NCI-H187 treated with DMSO at 0.1 percent for 48 hours (cell line): ENCODE measurements at regions not wholly inside any gene's neighbourhood (a gene's known extent, or its start where the extent isn't known, plus 50 kb on each side); places are given as distances from the start of the nearest gene placed in this dataset.
"Not testable (repeated sequence)": the region's sequence is repeated elsewhere in the genome, so short reads cannot be mapped to it uniquely, and the experiment has no call there.

Experiments
- DNase-seq: peaks from one replicate; lab custom pipeline; 2025; lab: John Stamatoyannopoulos, UW

DNA sequence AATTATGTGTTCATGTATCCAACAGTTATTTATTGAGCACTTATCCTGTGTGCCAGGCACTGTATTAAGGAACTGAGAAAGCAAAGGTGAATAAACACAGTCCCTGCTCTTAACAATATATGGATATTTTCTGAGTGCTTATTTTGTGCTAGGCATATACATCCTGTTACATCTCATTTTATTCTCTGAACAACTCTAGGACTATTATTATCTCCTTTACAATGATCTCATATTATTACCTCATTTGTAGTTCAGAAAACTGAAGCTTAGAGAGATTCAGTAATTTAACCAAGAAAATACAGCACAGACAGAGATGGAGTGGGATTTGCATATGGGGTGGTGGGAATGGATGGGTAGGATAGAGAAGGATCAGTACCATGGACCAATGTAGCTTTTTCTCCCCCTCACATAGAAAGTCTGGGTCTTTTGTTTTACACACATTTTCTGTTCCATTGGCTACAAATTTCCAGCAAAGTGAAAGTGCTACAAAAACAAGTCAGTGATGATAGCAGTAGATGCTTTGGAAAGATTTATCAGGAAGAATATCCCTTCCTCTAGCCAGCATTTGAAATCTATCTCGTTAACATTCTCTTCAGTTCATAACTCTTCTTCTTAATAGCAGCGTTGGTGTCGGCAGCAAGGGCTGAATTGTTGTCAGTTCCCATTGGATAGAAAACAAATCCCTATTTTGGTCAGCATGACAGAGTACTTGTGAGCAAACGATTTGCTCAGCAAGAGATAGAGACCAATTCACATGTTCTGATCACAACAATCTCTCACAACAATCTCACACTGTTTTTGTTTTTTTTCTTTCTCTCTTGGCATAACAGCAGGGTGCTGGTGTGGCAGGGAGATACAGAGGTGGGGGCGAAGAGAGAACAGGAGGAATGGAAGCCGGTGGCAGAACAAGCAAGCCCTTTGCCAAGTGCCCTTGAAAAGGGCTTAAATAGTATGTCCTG is 102.2 kb upstream of the KCTD1 start:
- DNase-seq, result no peak

DNA sequence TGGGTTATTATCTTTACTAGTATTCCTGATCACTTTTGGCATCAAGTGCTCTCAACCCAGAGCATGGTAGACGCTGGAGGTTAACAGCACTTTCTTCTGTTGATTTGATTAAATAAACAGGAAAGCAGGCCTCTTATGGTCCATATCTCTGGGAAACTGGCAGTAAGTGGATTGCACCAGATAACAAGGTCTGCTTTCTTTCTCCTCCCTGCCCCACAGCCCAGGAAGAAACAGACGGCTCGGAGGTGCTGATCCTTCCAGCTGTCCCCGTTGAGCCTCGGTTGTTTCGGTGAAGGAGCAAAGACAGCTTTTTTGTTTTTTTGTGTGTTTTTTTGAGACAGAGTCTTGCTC is 100.8 kb upstream of the KCTD1 start:
- DNase-seq, result no peak

DNA sequence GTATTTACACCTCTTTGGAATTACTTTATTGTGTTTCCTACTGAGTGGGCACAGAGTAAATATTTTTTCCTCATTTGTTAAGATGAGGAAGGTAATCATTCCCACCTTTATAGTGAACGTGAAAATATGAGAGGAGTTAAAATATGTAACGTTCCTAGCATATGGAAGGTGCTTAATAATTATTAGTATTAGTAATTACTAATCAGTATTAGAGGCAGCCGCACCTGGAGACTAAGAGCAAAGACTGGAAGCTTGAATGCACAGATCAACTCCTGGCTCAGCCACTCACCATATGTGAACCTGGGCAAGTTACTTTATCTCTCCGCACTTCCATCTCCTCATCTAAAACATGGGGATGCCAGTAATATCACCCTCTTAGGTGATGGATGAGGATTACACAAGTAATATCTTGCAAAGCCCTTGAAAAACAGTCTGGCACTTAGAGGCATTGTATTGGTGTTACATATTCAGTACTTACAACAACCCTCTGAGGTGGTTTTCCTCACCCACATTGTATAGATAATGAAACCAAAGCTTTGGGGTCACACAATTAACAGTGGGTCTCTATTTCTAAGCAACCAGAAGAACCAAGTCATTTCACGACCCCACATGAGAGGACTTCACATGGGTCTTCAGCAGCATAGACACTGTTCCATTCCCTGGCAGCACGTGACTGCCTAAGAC is 100.3 kb upstream of the KCTD1 start:
- no peak for DNase-seq

DNA sequence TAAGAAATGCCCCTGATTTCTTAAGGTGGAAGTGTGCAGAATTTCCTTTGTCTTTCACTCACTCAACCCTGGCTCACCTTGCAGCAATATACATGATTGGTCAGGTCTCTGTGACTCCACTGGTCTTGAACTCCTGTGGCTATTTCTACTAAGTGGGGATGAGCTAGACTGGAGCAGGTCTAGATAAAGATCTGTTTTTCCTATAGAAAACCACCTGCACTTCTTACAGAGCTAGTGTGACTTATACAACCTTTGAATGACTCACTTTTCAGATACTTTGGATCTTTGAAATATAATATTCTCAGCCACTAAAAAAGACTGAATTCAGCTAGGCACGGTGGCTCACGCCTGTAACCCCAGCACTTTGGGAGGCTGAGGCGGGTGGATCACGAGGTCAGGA is 98.5 kb upstream of the KCTD1 start:
- DNase-seq, result no peak

DNA sequence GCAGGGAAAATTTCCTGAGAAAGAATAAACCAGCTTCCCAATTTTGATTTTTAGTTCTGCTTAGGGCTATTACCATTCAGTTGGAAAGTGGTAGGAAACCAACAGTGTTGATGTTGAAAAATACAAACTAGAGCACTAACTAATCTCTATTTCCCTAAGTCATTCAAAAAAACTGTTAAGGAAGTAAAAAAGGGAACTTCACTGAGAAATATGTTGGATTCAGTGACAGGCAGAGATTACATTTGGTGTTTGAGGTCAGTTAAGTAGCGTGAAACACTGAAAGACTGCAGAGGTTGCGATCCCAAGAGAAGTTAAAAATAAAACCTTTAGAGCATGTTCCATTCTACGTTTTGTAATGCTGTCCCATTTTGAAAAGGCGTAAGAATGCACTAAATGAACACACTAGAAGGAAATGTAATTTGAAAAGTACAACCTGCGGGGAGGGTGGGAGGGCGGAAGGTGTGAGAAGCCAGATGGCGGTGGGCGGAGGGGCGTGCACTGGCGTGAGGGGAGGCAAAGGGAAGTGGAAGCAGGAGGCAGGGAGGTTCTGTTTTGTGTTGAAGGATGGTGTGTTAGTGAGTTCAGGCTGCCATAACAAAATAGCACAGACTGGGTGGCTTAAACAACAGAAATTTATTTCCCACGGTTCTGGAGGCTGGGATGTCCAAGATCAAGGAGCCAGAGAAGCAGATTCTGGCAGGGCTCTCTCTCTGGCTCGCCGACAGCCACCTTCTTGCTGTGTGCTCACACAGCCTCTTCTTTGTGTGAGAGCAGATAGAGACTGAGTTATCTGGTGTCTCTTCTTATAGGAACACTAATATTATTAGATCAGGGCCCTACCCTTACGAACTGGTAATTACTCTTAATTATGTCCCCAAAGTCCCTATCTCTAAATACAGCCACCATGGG is 94.3 kb upstream of the KCTD1 start:
- DNase-seq, result no peak

GRCh38 chr18:26640541-26640940 is 92.2 kb upstream of the KCTD1 start:
- no peak for DNase-seq

DNA sequence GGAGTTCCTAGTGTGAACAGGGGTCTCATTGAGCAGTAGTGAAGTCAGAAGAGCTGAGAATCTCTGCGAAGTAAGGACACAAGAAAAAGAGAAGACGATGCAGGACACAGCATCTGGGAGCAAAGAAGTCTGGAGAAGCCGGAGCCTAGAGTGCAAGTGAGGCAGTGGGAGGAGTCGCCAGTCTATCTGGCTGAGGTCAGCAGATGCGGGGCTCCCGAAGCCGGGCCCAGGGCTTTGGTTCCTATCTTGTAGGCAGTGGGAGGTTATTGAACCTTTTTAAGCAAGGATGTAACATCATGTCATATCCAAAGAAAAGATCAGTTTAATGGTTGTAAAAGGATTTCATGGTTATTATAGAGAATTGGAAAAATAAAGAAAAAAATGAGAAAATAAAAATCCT is 90.8 kb upstream of the KCTD1 start:
- no peak for DNase-seq

DNA sequence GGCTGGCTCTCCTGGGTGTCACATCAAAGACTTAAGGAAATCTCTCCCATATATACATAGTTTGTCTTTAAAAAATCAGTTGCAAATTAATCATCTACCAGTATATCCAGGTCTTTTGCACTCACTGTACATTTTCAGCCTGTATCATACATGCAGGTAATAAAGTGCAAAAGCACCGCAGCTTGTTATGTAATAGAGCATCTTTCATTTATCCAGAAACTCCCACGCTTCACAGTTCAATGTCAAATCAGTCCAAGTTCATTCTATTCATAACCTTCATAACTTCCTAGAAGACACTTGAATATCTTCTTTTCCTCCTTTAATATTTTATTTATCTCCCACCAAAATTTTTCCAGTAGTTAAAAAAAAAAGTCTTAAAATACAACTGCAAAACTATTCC is 89.6 kb upstream of the KCTD1 start:
- no peak for DNase-seq

- DNase-seq, result no peak
These were observed 89.0 kb upstream of the KCTD1 start for GRCh38 chr18:26637324-26637723.

DNA sequence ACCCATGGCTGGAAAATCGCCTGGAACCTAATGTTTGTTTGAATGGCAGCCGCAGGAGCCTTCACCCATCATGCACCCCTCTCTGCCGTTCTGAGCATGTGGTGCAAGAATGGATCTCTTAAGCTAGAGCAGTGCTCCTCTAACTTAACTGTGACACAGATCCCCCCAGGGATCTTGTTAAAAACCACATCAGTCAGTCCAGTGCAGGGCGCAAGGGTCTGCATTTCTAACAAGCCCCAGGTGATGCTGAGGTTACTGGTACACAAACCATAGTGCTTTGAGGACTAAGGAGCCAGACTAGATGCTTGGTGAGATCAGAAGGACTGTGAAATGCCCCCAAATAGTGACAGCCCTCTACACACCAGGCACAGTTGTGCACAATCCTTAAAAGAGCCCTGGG is 87.1 kb upstream of the KCTD1 start:
- no peak for DNase-seq

GRCh38 chr18:26634631-26635030 is 86.3 kb upstream of the KCTD1 start:
- no peak for DNase-seq

DNA sequence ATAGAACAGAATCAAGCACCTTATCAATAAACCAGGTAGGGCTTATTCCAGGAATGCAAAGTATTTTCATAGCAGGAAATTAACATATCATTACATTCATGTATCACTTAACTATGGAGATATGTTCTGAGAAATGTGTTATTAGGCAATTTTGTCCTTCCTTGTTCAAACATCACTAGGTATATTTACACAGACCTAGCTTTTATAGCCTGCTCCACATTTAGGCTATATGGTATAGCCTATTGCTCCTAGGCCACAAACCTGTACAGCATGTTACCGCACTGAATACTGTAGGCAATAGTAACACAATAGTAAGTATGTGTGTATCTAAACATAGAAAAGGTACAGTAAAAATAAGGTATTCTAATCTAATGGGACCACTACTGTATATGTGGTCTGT is 82.8 kb upstream of the KCTD1 start:
- no peak for DNase-seq

- no peak for DNase-seq
These were observed 82.2 kb upstream of the KCTD1 start for GRCh38 chr18:26630596-26630995.

- DNase-seq, result no peak
These were observed 79.7 kb upstream of the KCTD1 start for GRCh38 chr18:26628017-26628416.

- DNase-seq, result no peak
These were observed 76.1 kb upstream of the KCTD1 start for GRCh38 chr18:26624443-26624842.

GRCh38 chr18:26623314-26623713 is 75.0 kb upstream of the KCTD1 start:
- DNase-seq, result not testable (repeated sequence)

DNA sequence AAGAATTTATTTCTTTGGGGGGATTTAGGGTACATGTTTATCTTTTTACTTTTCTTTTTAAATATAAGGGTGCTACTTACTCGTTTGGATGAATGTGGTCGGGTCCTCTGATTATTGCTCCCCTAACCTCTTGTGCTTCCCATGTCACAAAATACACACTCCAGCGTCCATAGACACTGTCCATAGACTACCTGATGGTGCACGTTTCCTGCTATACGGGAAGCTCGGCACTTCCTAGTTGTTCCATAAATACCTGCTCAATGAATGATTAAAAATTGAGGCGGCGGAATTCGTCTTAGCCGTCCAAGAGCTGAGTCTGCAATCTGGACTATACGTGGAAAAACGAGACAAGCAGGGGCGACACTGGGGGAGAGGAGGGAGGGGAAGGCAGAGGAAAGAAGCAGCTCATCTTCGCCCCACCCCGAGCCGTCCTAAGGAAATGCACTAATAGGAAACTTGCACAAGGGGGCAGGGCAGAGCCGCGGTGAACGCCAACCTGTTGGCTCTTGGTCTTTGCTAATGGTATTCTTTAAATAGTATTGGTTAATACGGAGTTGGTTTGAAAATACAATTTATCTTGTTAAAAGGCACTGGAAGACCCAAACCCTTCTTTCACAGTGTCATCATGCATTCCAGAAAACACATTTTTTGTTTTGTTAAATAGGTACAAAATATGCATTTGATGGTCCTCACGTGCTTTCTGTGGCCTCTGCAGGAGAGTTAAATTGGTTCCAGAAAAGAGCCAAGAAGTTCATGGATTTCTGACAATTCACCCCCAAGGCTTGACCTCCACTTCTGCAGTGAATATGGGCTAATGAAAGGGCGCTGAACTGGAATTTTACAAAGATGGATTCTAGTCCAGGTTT is 73.0 kb upstream of the KCTD1 start:
- no peak for DNase-seq

DNA sequence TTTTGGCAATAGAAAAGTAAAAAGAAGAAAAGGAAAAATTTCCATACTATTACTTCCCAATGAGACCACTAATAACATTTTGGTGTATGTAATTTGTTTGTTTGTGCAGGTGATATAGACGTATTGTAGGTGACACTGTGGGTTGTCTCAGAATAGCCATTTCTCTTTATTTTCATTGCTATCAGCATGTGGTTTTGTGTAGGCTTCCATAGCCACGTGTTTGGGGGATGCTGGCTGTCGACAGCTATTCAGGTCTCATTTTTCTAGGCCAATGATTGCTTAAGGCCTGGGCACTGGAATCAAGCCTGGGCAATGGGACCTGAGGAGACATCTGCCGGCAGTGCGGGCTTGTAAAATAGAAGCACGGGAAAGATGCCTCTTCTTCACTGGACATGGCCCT is 71.0 kb upstream of the KCTD1 start:
- no peak for DNase-seq

DNA sequence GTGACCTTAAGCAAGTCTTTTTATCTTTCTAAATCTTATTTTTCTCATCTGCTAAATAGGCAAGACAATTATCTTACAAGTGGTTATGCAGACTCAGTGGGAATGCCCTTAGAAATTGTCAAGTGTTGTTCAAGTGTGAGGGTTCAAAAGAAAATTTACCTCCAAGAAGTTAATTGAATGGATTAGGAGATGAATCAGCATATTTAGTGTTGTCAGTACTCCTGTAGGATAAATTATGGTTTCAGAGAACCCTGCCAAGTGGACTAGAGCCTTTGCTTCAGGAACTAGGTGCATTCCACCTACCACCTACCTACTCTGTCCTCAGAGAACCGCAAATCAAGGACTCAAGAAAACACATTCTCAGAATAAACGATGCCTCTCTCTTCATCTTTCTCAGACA is 69.8 kb upstream of the KCTD1 start:
- no peak for DNase-seq

DNA sequence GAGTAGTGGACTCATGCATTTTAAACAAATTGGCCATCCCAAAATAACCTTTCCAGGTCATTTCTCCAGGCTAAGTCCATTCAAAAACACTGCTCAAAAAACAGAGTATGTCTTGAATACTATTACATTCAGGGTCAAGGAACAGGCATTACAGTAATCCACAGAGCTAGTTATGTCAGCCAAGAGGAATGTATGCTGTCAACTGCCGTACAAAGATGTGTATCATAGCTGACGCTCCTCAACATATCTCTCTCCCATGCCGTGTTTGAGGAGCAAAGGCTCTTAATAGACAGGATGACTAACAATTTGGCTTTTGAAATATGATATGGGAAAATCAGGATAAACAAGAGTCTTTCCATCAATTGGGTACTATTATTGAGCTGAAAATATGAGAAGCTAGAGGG is 68.8 kb upstream of the KCTD1 start:
- DNase-seq, result no peak

DNA sequence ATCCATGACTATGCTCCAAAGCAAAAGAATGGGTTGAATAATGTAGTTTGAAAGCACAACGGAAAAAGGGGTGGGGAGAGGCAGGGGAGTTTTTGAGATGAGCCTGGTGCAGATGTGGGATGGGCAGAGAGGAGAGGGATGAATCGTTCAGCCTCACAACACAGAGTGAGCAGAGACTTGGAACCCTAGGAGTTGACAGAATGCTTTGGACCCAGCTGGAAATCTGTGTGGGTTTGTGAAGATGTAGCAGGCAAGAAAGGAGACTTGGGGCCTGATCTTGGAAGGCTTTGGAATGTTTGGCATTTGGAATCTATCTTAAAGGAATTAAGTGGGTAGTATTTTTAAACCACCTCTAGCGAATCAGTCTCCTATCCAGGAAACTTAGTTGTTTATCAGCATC is 66.0 kb upstream of the KCTD1 start:
- no peak for DNase-seq
